ENCODE measurements at regions not wholly inside any gene's neighbourhood (a gene's known extent, or its start where the extent isn't known, plus 50 kb on each side); places are given as distances from the start of the nearest gene placed in this dataset.

GRCh38 chr2:16081316-16082200, 141.2 kb downstream of the MYCN start:
- TF ChIP-seq FOXM1 (IDR thresholded peaks at IDR 0.05; ENCODE audit: low read depth) (no peak), POLR2AphosphoS5 (IDR thresholded peaks at IDR 0.05; ENCODE audit: low read depth, low read length) (no peak), RFX5 (IDR thresholded peaks at IDR 0.05; ENCODE audit: low read length) (no peak), GATA2 (CRISPR knock-in tag; IDR thresholded peaks at IDR 0.05) (no peak), RAD21 (IDR thresholded peaks at IDR 0.05; ENCODE audit: low read length) (no peak), YY1 (IDR thresholded peaks at IDR 0.05; ENCODE audit: low read depth) (no peak), TCF12 (IDR thresholded peaks at IDR 0.05) (no peak), RXRA (IDR thresholded peaks at IDR 0.05; ENCODE audit: borderline replicate concordance, low read depth) (no peak)
- TF ChIP-seq, protein P1, sequence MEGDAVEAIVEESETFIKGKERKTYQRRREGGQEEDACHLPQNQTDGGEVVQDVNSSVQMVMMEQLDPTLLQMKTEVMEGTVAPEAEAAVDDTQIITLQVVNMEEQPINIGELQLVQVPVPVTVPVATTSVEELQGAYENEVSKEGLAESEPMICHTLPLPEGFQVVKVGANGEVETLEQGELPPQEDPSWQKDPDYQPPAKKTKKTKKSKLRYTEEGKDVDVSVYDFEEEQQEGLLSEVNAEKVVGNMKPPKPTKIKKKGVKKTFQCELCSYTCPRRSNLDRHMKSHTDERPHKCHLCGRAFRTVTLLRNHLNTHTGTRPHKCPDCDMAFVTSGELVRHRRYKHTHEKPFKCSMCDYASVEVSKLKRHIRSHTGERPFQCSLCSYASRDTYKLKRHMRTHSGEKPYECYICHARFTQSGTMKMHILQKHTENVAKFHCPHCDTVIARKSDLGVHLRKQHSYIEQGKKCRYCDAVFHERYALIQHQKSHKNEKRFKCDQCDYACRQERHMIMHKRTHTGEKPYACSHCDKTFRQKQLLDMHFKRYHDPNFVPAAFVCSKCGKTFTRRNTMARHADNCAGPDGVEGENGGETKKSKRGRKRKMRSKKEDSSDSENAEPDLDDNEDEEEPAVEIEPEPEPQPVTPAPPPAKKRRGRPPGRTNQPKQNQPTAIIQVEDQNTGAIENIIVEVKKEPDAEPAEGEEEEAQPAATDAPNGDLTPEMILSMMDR (IDR thresholded peaks at IDR 0.05), result no peak
- TF ChIP-seq, protein P2, sequence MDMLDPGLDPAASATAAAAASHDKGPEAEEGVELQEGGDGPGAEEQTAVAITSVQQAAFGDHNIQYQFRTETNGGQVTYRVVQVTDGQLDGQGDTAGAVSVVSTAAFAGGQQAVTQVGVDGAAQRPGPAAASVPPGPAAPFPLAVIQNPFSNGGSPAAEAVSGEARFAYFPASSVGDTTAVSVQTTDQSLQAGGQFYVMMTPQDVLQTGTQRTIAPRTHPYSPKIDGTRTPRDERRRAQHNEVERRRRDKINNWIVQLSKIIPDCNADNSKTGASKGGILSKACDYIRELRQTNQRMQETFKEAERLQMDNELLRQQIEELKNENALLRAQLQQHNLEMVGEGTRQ (IDR thresholded peaks at IDR 0.05; ENCODE audit: borderline replicate concordance, low read depth, low read length), result no peak
